ENCODE measurements at regions not wholly inside any gene's neighbourhood (a gene's known extent, or its start where the extent isn't known, plus 50 kb on each side); places are given as distances from the start of the nearest gene placed in this dataset.

DNA sequence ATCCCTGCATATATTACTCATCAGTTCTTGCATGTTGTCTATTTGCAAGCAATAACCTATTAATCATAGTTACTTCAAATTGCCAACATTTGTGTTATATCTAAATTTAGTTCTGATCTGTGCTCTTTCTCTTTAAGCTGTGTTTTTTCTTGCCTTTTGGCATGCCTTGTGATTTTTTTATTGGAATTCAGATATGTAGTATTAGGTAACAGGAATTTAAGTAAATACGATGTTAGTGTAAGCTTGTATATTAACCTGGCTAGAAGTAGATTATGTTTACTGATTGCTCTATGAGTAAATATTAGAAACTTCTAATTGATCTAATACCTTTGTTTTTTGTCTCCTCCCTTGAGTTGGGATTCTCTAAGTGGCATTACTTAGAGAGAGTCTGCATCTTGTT is 718.9 kb upstream of the POT1 start:
- TF ChIP-seq, protein P1, sequence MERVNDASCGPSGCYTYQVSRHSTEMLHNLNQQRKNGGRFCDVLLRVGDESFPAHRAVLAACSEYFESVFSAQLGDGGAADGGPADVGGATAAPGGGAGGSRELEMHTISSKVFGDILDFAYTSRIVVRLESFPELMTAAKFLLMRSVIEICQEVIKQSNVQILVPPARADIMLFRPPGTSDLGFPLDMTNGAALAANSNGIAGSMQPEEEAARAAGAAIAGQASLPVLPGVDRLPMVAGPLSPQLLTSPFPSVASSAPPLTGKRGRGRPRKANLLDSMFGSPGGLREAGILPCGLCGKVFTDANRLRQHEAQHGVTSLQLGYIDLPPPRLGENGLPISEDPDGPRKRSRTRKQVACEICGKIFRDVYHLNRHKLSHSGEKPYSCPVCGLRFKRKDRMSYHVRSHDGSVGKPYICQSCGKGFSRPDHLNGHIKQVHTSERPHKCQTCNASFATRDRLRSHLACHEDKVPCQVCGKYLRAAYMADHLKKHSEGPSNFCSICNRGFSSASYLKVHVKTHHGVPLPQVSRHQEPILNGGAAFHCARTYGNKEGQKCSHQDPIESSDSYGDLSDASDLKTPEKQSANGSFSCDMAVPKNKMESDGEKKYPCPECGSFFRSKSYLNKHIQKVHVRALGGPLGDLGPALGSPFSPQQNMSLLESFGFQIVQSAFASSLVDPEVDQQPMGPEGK (CRISPR knock-in tag; IDR thresholded peaks at IDR 0.05; ENCODE audit: borderline replicate concordance) = no peak
- TF ChIP-seq, protein P2, sequence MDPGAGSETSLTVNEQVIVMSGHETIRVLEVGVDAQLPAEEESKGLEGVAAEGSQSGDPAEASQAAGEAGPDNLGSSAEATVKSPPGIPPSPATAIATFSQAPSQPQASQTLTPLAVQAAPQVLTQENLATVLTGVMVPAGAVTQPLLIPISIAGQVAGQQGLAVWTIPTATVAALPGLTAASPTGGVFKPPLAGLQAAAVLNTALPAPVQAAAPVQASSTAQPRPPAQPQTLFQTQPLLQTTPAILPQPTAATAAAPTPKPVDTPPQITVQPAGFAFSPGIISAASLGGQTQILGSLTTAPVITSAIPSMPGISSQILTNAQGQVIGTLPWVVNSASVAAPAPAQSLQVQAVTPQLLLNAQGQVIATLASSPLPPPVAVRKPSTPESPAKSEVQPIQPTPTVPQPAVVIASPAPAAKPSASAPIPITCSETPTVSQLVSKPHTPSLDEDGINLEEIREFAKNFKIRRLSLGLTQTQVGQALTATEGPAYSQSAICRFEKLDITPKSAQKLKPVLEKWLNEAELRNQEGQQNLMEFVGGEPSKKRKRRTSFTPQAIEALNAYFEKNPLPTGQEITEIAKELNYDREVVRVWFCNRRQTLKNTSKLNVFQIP (CRISPR knock-in tag; IDR thresholded peaks at IDR 0.05; ENCODE audit: borderline replicate concordance, low read depth) = no peak
- TF ChIP-seq SNAI2 (CRISPR knock-in tag; IDR thresholded peaks at IDR 0.05) = no peak
- TF ChIP-seq, protein P3, sequence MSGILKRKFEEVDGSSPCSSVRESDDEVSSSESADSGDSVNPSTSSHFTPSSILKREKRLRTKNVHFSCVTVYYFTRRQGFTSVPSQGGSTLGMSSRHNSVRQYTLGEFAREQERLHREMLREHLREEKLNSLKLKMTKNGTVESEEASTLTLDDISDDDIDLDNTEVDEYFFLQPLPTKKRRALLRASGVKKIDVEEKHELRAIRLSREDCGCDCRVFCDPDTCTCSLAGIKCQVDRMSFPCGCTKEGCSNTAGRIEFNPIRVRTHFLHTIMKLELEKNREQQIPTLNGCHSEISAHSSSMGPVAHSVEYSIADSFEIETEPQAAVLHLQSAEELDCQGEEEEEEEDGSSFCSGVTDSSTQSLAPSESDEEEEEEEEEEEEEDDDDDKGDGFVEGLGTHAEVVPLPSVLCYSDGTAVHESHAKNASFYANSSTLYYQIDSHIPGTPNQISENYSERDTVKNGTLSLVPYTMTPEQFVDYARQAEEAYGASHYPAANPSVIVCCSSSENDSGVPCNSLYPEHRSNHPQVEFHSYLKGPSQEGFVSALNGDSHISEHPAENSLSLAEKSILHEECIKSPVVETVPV (CRISPR knock-in tag; IDR thresholded peaks at IDR 0.05) = no peak
- TF ChIP-seq BACH2 (CRISPR knock-in tag; IDR thresholded peaks at IDR 0.05; ENCODE audit: borderline replicate concordance) = no peak
- TF ChIP-seq ZNF8 (CRISPR knock-in tag; IDR thresholded peaks at IDR 0.05) = no peak
- no peak for TF ChIP-seq CSDC2 (CRISPR knock-in tag; IDR thresholded peaks at IDR 0.05)
- TF ChIP-seq ZFP30 (CRISPR knock-in tag; IDR thresholded peaks at IDR 0.05) = no peak
